Effector memory CD8-positive, alpha-beta T cell (primary cell): ENCODE measurements at regions not wholly inside any gene's neighbourhood (a gene's known extent, or its start where the extent isn't known, plus 50 kb on each side); places are given as distances from the start of the nearest gene placed in this dataset.

ENCODE experiments used
- ATAC-seq: fragments of 150-1000 bp; cut with Tn5 transposase; replicated peaks from 2 replicates; pipeline ENCODE4 v1.10.0; 2021; ENCODE audit warnings: mild to moderate bottlenecking, moderate library complexity
- DNase-seq, 3 experiments: peaks; one replicate each; pipeline ENCODE4 v3.0.0; 2021
- H3K27ac Mint-ChIP-seq, 2 donors: one replicate each; pipeline ENCODE4 v1.8.0; 2022; ENCODE audit warnings: mild to moderate bottlenecking in 2 of 2, mixed read lengths in 2 of 2, moderate library complexity in 2 of 2
- H3K27me3 Mint-ChIP-seq, 2 donors: one replicate each; pipeline ENCODE4 v1.8.0; 2022; ENCODE audit warnings: mixed read lengths in 2 of 2
- H3K36me3 Mint-ChIP-seq: one replicate; pipeline ENCODE4 v1.8.0; 2022; ENCODE audit warnings: mild to moderate bottlenecking, moderate library complexity, mixed read lengths; ENCODE audit not compliant: insufficient read depth
- H3K4me1 Mint-ChIP-seq, 2 donors: one replicate each; pipeline ENCODE4 v1.8.0; 2022; ENCODE audit warnings: low read depth in 2 of 2, mixed read lengths in 2 of 2
- H3K4me3 Mint-ChIP-seq, 2 donors: one replicate each; pipeline ENCODE4 v1.8.0; 2022; ENCODE audit warnings: mild to moderate bottlenecking in 2 of 2, mixed read lengths in 2 of 2, moderate library complexity in 2 of 2
- H3K9me3 Mint-ChIP-seq, 2 donors: one replicate each; pipeline ENCODE4 v1.8.0; 2022; ENCODE audit warnings: mixed read lengths in 2 of 2

DNA sequence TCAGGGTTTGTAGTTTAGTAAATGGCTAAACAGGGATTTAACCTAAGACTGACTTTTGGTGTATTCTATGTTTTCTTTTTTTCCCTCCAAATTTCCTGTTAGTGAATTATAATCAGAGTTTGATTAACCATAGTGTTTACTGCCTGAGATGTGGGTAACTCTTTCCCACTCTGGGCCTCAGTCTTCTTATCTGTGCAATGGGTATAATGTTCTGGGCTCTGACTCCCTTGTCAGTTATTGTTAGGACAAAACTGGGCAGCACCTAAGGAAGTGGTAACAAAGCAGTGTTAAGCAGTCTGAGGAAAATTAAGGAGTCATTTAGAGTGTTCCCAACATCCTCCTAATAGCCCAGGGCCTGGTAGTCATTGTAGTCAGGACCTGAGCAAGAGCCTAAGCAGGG, 206.4 kb upstream of the N4BP1 start:
- ATAC-seq (no peak), DNase-seq (no peak)
- Mint-ChIP-seq H3K27me3 (peaks cover 13 to 16% of the 10 kb centered on the region in 2 donors), H3K27ac (no peak overlapping the region), H3K4me1 (no peaks in the 10 kb centered on the region), H3K4me3 (no peak overlapping the region), H3K36me3 (no peaks in the 10 kb centered on the region), H3K9me3 (peaks cover 3 to 12% of the 10 kb centered on the region in 2 donors)

DNA sequence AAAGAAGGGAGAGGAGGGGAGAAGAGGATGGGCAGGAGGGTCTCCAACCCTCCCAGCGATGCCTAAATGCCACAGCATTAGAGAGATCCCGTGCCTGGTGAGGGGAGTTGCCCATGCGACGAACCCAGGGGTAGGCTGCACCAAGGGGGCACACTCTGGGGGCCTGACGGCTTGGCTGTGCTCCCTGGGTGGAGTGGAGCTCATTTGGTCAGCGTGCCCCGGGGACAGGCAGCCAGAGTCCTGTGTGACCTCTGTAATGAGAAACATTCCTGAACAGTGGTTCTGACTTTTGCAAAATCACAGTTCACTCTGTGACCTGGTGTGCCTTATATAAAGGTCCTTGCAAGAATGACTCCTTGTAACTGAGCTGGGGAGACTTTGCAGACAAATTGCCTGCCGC, 205.0 kb upstream of the N4BP1 start:
- no peak overlapping the region for H3K27ac Mint-ChIP-seq
- H3K4me1 Mint-ChIP-seq = no peaks in the 10 kb centered on the region

DNA sequence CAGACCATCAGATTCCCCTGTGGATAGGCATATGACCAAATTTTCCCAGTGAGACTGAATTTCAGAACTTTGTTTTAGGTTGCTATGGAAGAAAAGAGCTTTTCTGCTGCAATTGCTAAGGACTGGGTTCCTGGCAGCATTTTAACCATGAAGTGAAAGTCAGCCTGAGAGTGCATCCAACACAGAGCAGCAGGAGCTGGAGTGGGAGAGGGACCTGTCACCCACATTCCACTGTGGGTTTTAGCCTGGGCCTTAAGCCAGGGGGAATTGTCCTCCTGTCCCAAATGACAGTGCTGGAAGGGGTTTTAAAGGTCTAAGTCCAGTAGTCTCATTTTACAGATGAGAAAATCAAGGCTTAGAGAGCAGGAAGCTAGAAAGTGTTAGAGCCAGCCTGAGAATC, 203.5 kb upstream of the N4BP1 start:
- Mint-ChIP-seq H3K36me3 (no peaks in the 10 kb centered on the region), H3K27ac (no peak overlapping the region), H3K4me3 (no peak overlapping the region), H3K9me3 (peaks cover 0 to 14% of the 10 kb centered on the region in 2 donors), H3K4me1 (no peaks in the 10 kb centered on the region), H3K27me3 (peaks cover 21 to 29% of the 10 kb centered on the region in 2 donors)
- no peak for DNase-seq
- no peak for ATAC-seq

More for the DNA sequence above, 205.0 kb upstream of the N4BP1 start:
- H3K27me3 Mint-ChIP-seq = peaks cover 18 to 25% of the 10 kb centered on the region in 2 donors
- H3K36me3 Mint-ChIP-seq = no peaks in the 10 kb centered on the region
- ATAC-seq (no peak), DNase-seq (no peak)
- H3K4me3 Mint-ChIP-seq = no peak overlapping the region
- peaks cover 3 to 14% of the 10 kb centered on the region in 2 donors for H3K9me3 Mint-ChIP-seq

DNA sequence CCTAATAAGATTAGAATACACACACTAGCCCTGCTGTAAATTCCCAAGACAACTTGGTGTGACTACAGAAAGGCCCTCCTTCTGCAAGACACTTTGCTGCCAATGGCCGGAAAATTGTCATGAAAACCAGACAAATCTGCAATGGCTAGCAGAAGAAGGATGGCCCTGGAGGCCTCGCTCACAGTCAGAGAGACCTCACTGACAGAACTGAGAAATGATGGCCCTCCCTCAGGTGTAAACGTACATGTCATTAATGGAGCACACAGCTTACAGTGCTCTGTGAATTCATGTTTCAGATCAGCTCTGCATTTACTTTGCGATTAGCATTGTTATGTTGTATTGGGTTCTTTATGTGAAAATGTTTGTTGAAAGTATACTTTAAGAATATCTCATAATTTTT, 202.9 kb upstream of the N4BP1 start:
- no peak for ATAC-seq
- Mint-ChIP-seq H3K27me3 (peaks cover 21 to 29% of the 10 kb centered on the region in 2 donors), H3K9me3 (peaks cover 0 to 14% of the 10 kb centered on the region in 2 donors)

DNA sequence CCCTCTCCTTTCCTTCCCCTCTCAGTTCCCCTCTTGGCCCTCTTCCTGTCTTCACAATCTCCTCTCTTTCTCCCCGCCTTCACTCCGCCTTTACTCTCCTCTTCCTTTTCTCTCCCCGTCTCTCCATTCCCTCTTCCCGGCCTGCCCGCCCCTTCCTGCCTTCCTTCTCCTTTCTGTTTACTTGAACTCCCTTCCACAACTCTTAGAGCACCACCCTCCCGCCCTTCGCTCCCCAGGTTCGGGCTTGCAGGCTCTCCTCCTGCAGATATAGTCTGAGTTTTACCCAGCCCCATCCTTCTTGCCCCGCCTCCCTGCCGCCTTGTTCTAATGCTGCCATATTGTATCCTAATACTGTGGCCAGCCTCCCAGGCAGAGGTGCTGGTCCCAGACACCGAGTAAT, 201.5 kb upstream of the N4BP1 start:
- Mint-ChIP-seq H3K27ac (no peak overlapping the region), H3K27me3 (peaks cover 21 to 29% of the 10 kb centered on the region in 2 donors), H3K36me3 (no peaks in the 10 kb centered on the region), H3K4me1 (no peaks in the 10 kb centered on the region), H3K9me3 (peaks cover 0 to 14% of the 10 kb centered on the region in 2 donors), H3K4me3 (no peak overlapping the region)
- ATAC-seq (no peak), DNase-seq (no peak)

More for the DNA sequence above, 202.9 kb upstream of the N4BP1 start:
- H3K4me1 Mint-ChIP-seq = no peaks in the 10 kb centered on the region
- H3K36me3 Mint-ChIP-seq = no peaks in the 10 kb centered on the region
- DNase-seq = no peak
- H3K27ac Mint-ChIP-seq = no peak overlapping the region
- H3K4me3 Mint-ChIP-seq = no peak overlapping the region

DNA sequence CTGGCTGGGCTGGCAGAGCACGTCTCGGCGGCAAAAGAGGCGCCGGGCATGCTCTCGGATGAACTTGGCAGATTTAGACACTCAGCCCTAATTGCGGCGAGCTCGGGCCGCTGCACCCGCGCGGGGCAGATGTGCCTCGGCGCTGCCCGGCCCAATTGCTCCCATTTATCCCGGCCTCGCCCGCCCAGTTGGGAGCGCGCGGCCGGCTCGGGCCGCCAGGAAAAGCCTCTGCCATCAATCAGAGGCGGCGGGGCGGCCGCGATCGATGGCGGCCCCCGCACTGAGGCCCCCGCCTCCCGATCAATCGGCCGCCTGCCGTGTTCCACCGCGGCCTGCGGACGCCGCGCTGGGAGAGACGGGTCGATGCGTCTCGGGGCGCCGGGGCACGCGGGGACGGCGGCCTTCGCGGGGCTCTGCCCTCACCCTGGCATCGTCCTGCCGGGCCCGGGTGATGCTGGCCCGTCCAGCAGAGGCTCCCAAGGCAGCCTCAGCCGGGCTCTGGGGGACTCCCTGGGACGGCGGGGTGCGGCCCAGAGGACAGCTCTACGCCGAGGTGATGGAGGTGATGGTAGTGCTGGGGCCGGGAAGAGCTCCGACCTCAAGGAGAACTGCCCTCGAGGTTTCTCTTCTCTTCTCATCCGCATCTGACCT, 200.9 kb upstream of the N4BP1 start:
- peaks cover 21 to 29% of the 10 kb centered on the region in 2 donors for H3K27me3 Mint-ChIP-seq
- H3K4me3 Mint-ChIP-seq = no peak overlapping the region
- no peak for ATAC-seq
- no peak for DNase-seq
- peaks cover 0 to 14% of the 10 kb centered on the region in 2 donors for H3K9me3 Mint-ChIP-seq
- H3K4me1 Mint-ChIP-seq = no peaks in the 10 kb centered on the region
- H3K27ac Mint-ChIP-seq = no peak overlapping the region
- H3K36me3 Mint-ChIP-seq = no peaks in the 10 kb centered on the region

DNA sequence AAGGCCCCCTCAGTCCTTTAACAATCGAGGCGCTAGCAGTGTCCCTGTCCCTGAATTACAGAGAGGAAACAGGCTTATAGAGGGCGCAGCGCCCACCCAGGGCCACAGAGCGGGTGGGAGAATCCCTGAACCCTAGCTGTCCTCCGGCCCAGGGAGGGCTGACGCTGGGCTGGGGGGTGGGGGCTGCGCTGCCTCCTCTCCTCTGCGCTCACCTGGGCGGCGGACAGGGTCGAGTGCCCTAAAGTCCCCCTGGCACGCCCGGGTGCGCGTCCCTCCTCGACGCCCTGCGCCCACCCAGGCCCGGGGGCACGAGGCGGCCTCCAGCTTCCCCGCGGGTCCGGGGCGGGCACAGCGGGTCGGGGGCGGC, 200.4 kb upstream of the N4BP1 start:
- no peak for DNase-seq
- Mint-ChIP-seq H3K27me3 (peaks cover 21 to 29% of the 10 kb centered on the region in 2 donors), H3K36me3 (no peaks in the 10 kb centered on the region), H3K27ac (no peak overlapping the region), H3K4me3 (no peak overlapping the region), H3K4me1 (no peaks in the 10 kb centered on the region), H3K9me3 (peaks cover 2 to 14% of the 10 kb centered on the region in 2 donors)
- ATAC-seq = no peak

DNA sequence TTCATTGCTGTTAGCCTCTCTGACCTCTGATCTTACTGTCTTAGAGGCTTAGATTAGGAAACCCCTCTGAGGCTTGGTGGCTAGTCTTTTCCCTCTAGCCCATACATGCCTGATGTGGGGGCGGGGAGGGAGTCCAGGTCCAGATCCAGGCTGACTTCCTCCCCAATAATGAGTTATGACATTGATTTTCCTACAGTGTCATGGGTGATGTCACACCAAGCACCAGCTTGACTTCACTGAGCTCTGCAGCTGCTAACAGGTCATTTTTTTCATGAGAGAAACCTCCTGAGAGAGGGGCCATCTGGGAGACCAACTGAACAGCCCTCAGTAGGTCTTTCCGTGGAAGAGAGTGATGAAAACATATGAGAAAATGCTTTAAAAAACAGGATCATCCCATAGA, 180.2 kb upstream of the N4BP1 start:
- Mint-ChIP-seq H3K4me3 (no peak overlapping the region), H3K27me3 (peaks cover 0 to 14% of the 10 kb centered on the region in 2 donors), H3K9me3 (peaks cover 6 to 19% of the 10 kb centered on the region in 2 donors), H3K4me1 (no peaks in the 10 kb centered on the region), H3K36me3 (no peaks in the 10 kb centered on the region), H3K27ac (no peak overlapping the region)
- ATAC-seq (no peak), DNase-seq (no peak)

DNA sequence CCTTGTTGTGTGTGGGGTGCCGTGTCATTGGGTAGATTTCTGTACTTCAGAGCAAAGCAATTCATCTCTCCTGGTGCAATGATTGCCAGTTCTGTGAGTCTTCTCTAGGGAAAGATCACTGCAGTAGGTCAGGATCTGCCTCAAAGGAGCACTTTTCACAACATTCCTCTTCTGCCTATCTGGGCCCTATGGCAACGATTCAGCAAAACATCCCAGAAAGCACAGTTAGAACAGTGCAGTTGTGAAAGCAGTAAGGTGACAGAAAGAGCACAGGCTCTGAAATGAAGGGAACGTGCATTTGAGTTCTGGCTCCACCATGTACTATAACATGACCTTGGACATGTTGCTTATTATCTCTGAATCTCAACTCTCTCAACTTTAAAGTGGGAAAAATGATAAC, 178.5 kb upstream of the N4BP1 start:
- Mint-ChIP-seq H3K9me3 (peaks cover 6 to 17% of the 10 kb centered on the region in 2 donors), H3K27me3 (peaks cover 0 to 7% of the 10 kb centered on the region in 2 donors), H3K27ac (no peak overlapping the region), H3K4me1 (no peaks in the 10 kb centered on the region), H3K4me3 (no peak overlapping the region), H3K36me3 (no peaks in the 10 kb centered on the region)
- ATAC-seq (no peak), DNase-seq (no peak)

DNA sequence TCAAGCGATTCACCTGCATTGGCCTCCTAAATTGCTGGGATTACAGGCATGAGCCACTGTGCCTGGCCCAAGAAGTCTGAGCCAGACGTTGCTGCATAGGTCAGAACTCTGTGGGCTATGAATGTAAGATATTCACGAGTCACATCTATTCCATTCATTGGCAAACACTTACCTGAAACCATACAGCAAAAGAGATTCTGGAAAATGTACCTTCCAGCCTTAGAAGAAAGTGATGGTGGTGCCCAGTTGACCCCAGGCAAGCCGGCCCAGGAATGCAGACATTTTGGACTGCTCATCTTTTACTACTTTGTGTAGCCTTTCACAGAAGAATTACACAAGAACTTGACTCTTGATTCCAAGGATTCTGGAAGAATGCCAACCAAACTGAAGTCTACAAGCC, 135.6 kb upstream of the N4BP1 start:
- peaks cover 10 to 11% of the 10 kb centered on the region in 2 donors for H3K27me3 Mint-ChIP-seq
- DNase-seq = no peak
- ATAC-seq = no peak
- no peaks in the 10 kb centered on the region for H3K36me3 Mint-ChIP-seq
- H3K4me1 Mint-ChIP-seq = no peaks in the 10 kb centered on the region
- peaks cover 5 to 15% of the 10 kb centered on the region in 2 donors for H3K9me3 Mint-ChIP-seq
- H3K4me3 Mint-ChIP-seq = no peak overlapping the region
- H3K27ac Mint-ChIP-seq = no peak overlapping the region

DNA sequence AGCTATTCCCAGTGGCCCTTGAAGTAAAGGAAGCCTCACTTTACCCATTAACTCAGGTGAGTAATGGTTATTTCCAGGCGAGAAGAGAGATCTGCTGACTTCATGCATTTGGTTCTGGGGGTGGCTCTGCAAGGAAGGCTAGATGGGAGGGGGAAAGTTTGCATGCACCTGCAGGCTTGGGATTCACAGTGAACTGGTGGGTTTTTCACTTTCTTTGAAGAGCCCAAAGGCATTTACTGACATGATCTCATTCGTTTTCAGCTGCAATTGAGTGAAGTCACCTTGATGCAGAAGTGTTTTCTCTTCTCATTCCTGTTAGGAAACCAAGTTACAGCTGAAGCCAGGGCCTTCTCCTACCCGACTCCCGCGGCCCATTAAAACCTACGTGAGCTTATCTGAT, 131.0 kb upstream of the N4BP1 start:
- peaks cover 5 to 11% of the 10 kb centered on the region in 2 donors for H3K27me3 Mint-ChIP-seq

DNA sequence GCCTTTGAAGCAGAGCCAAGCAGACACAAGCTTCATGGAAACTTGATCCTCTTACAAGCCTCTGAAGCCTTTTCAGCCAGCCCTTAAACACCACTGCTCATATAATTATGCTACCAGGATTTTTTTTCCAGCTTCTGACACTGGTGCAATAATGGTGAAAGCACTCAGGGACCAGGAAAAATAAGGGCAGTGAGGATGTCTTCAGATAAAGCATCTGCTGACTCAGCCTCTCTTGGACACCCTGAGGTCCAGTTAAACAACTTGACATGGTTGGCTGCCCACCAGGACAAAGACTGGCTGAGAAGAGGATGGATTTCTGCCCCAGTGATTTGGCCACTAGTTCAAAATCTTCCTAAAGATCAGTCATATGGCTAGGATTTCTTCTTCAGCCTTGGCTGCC, 124.2 kb upstream of the N4BP1 start:
- DNase-seq (no peak), ATAC-seq (no peak)
- H3K4me1 Mint-ChIP-seq = no peaks in the 10 kb centered on the region
- no peak overlapping the region for H3K27ac Mint-ChIP-seq
- H3K4me3 Mint-ChIP-seq = no peak overlapping the region
- H3K9me3 Mint-ChIP-seq = no peaks in the 10 kb centered on the region
- H3K36me3 Mint-ChIP-seq = no peaks in the 10 kb centered on the region
- no peaks in the 10 kb centered on the region for H3K27me3 Mint-ChIP-seq

More for the DNA sequence above, 131.0 kb upstream of the N4BP1 start:
- DNase-seq (no peak), ATAC-seq (no peak)
- H3K36me3 Mint-ChIP-seq = no peaks in the 10 kb centered on the region
- H3K27ac Mint-ChIP-seq = no peak overlapping the region
- H3K4me3 Mint-ChIP-seq = no peak overlapping the region
- H3K9me3 Mint-ChIP-seq = peaks cover 5 to 11% of the 10 kb centered on the region in 2 donors
- no peaks in the 10 kb centered on the region for H3K4me1 Mint-ChIP-seq

DNA sequence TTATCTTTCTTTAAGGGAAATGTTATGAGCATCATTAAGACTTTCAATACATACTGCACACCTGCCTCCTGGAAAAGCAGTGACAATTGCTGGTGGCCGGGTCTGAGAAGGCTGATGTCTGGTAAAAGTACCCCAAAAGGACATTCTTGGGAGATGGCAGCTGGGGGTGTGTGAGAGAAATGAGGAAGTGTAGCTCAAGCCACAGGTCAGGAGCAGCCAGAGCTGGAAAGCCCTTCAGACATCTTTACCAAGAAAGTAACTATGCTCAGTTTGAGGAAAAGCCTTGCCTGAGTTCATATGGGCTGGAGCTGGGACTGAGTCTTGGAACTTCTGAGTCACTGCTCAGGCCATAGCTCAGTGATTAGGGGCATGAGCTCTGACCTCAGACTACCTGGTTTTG, 94.7 kb upstream of the N4BP1 start:
- H3K36me3 Mint-ChIP-seq = no peaks in the 10 kb centered on the region
- no peak for DNase-seq
- no peaks in the 10 kb centered on the region for H3K4me1 Mint-ChIP-seq
- H3K9me3 Mint-ChIP-seq = peaks cover 0 to 4% of the 10 kb centered on the region in 2 donors
- no peak for ATAC-seq
- H3K27ac Mint-ChIP-seq = no peak overlapping the region
- peaks cover 16 to 35% of the 10 kb centered on the region in 2 donors for H3K27me3 Mint-ChIP-seq
- H3K4me3 Mint-ChIP-seq = no peak overlapping the region

DNA sequence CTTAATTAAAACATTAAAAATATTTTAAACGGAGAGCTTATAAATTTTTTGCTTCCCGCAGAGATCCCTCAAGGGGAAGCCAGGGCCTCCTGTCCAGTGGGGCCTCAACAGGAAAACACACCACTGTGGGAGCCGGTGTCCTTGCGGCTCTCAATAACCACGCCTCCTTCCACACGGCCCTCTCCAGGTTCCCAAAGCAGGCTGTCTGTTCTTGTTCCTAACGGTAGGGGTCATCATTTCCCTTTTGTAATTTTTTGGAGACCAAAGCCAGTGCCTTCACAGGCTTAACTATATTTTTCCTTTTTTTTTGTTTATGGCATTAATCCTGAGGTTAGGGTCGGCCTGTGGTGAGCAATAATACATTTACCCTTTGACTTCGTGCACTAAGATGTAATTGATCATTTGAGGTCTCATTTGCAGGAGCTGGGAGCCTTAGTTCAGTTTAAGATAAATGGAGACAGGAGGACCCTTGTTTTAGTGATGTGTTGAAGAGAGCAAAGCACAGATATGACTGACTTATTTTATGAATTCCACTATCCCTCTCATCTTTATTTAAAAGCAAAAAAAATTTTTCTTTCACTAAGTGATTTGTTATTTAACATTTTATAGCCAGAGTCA, 77.5 kb upstream of the N4BP1 start:
- Mint-ChIP-seq H3K4me3 (no peak overlapping the region), H3K27me3 (peaks cover 40 to 56% of the 10 kb centered on the region in 2 donors), H3K27ac (no peak overlapping the region), H3K4me1 (peaks cover 0 to 4% of the 10 kb centered on the region in 2 donors), H3K9me3 (no peaks in the 10 kb centered on the region), H3K36me3 (no peaks in the 10 kb centered on the region)
- ATAC-seq (no peak), DNase-seq (no peak)
